Lower leg skin (tissue), 4 donors: ENCODE measurements at regions not wholly inside any gene's neighbourhood (a gene's known extent, or its start where the extent isn't known, plus 50 kb on each side); places are given as distances from the start of the nearest gene placed in this dataset.

Source experiments
- DNase-seq, 2 donors: peaks; one replicate each; pipeline ENCODE4 v3.0.0-alpha.2; 2019; ENCODE audit warnings: low spot score in 2 of 2
- H3K4me3 ChIP-seq: fragments of 200-600 bp; sonication (generic); 2 replicates; pipeline ENCODE4 v1.5.1; 2017; ENCODE audit warnings: mild to moderate bottlenecking, low read depth; ENCODE audit not compliant: poor library complexity, severe bottlenecking
- POLR2A ChIP-seq, 2 donors: fragments of 450-650 bp; IDR thresholded peaks; one replicate each; pipeline ENCODE4 v1.6.1; 2016 to 2017; ENCODE audit warnings: antibody characterized with exemption in 2 of 2, mild to moderate bottlenecking in 1 of 2, moderate library complexity in 1 of 2
- WGBS, 2 donors: methylation state at CpG; one replicate each; pipeline ENCODE4 v1.1.5; 2018; 5-methylcytosine and 5-hydroxymethylcytosine counted together
- intact Hi-C: fragments of 100-400 bp; cut with DNase I; formaldehyde crosslinking; loops from one replicate; pipeline ENCODE4 v1.15.0; 2023; ENCODE audit warnings: low total_unique reads
- TF ChIP-seq, protein P1 (sequence below), 3 donors: fragments of 450-650 bp; IDR thresholded peaks; one replicate each; pipeline ENCODE4 v1.5.1; 2016; ENCODE audit warnings: antibody characterized with exemption in 3 of 3, mild to moderate bottlenecking in 3 of 3, moderate library complexity in 2 of 3

DNA sequence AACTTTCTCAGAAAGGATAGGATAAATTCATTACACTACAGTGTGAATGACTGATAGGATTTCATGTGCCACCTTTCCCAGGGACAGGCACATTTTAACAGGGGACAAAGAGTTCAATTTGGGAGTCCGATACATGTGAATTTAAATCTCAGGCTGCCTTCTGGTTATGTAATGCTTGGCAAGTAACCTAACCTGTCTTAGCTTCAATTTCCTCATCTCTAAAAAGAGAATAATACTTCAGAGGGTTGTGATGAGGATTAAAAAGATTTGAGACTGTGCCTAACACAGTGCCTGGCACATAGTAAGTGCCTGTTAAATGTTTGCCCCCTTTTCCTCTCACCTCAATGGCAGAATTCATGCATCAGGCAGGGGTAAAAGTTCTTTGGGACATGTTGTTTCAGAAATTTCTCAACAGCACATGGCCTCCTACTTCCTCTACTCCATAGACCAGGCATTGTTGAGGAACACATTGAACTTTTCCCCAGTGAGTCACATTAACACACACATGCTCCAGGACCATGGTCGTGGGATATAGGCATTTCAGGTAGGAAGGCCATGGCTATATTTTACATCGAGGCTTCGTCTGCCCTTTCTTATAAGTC, 94.6 kb upstream of the EGFLAM start:
- H3K4me3 ChIP-seq, result no peak overlapping the region
- TF ChIP-seq POLR2A (IDR thresholded peaks at IDR 0.05), result no peak
- TF ChIP-seq, protein P1, sequence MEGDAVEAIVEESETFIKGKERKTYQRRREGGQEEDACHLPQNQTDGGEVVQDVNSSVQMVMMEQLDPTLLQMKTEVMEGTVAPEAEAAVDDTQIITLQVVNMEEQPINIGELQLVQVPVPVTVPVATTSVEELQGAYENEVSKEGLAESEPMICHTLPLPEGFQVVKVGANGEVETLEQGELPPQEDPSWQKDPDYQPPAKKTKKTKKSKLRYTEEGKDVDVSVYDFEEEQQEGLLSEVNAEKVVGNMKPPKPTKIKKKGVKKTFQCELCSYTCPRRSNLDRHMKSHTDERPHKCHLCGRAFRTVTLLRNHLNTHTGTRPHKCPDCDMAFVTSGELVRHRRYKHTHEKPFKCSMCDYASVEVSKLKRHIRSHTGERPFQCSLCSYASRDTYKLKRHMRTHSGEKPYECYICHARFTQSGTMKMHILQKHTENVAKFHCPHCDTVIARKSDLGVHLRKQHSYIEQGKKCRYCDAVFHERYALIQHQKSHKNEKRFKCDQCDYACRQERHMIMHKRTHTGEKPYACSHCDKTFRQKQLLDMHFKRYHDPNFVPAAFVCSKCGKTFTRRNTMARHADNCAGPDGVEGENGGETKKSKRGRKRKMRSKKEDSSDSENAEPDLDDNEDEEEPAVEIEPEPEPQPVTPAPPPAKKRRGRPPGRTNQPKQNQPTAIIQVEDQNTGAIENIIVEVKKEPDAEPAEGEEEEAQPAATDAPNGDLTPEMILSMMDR (IDR thresholded peaks at IDR 0.05), result no peak
- 59 to 77% methylated on average over 4 of the region's 4 CpGs for WGBS, 2 donors
- no peak for DNase-seq
- intact Hi-C loops, result no loop called here

DNA sequence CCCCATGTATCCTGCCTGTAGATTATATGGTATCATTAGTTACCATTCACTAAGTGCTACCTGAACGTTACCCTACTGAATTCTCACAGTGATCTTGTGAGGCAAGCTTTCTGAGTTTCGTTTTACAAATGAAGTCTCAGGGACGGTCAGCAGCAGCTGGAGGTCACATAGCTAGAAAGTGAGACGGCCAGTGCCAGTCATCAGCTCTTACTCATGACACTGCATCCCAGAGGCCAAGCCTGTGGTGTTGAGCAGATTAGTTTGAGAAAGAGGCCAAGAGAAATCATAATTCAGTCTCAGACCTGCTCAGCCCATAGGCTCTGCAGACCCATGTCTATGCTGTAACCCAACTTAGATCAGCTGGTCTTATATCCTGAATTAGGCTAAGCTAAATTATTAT, 95.7 kb upstream of the EGFLAM start:
- 90 to 97% methylated on average over 4 of the region's 4 CpGs for WGBS, 2 donors
- intact Hi-C loops, result no loop called here
- TF ChIP-seq, protein P1 (IDR thresholded peaks at IDR 0.05), result no peak
- TF ChIP-seq POLR2A (IDR thresholded peaks at IDR 0.05), result no peak
- H3K4me3 ChIP-seq, result no peak overlapping the region
- DNase-seq, result no peak

DNA sequence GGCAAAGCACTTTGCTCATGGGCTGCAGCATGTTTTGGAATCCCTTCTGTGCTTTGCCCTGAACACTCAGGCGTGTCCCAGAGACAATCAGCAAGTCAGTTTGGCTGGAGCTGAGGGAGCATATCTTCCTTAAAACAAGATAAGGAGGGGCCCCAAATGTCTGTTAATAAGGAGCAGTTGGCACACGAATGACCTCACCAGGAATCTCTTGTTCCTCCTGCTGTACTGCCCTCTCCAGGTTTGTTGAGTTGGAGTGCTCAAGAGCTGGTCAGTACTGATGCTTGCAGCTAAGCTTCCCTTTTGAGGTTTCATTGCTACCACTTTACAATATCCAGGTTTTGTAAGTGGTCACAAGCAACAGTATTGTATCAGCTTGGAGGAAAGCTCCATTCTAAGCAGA, 101.3 kb upstream of the EGFLAM start:
- intact Hi-C loops, result no loop called here
- no peak for DNase-seq
- H3K4me3 ChIP-seq, result no peak overlapping the region
- no peak for TF ChIP-seq POLR2A (IDR thresholded peaks at IDR 0.05)
- TF ChIP-seq, protein P1 (IDR thresholded peaks at IDR 0.05), result no peak
- 70 to 73% methylated on average over 2 of the region's 2 CpGs for WGBS, 2 donors

DNA sequence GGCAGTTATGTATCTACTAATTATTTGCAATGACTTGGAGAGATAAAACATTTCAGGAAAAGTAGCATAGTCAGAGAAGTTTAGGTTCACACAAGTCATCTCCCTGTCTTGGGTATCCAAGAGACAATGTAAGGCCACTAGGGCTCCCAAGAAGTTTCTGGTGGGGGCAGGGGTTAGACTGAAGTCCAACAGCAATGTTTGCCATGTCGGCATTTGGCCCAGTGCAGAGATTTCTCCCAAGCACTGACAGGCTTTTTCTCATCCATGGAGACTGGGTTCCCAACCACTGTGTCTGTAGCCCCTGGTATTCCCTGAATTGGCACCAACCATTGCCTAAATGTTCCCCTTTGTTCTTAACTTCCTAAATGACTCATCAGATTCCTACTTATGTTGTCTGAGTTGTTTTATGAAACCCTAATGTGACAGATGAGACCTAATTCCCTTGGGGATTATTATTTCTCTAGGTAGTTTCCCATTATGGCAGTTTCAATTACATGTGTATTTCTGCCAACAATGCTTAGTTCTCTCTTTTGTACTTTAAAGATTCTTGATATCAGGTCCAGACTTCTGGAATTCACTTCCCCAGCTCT, 103.6 kb upstream of the EGFLAM start:
- intact Hi-C loops, result no loop called here
- DNase-seq, result no peak
- TF ChIP-seq, protein P1 (IDR thresholded peaks at IDR 0.05), result no peak
- TF ChIP-seq POLR2A (IDR thresholded peaks at IDR 0.05), result no peak
- 64 to 86% methylated on average over 1 of the region's 1 CpG for WGBS, 2 donors
- no peak overlapping the region for H3K4me3 ChIP-seq

DNA sequence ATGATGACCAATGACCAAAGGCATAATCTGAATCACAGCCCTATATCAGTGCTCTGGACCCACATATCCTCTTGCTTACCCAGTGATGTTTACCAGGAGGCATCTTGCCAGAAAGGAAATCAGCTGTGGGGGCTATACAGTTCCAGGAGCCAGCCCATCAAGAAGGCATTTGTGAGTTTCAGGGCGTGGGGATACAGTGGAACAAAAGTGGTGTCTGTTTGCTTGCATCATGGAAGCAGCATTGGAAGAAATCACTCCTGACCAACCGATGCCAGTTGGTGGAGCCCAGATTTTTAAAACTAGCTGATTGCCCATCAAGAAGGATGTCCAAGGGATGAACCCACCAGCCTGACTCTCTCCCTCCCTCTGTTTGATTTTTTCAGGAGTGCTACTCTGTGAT, 106.5 kb upstream of the EGFLAM start:
- no peak overlapping the region for H3K4me3 ChIP-seq
- intact Hi-C loops, result no loop called here
- WGBS, 2 donors, result 64 to 66% methylated on average over 2 of the region's 2 CpGs
- no peak for DNase-seq
- no peak for TF ChIP-seq POLR2A (IDR thresholded peaks at IDR 0.05)
- TF ChIP-seq, protein P1 (IDR thresholded peaks at IDR 0.05), result no peak

DNA sequence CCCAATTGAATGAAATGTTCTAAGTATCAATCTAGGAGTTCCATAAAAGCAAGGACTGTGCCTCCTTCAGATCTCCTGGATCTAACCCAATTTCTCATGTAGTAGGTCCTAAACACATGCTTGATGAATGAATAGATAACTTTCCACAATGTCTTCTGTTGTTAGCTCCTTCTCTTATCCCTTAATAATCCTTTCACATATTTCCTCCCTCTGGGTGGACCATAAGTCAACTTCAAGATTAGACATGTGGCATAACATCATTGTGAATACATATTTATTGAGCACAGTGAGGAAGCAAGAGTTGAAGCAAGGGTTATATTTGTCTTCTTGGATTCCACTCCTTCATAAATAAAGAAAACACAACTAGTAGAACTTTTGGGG, 108.6 kb upstream of the EGFLAM start:
- H3K4me3 ChIP-seq, result no peak overlapping the region
- no peak for TF ChIP-seq POLR2A (IDR thresholded peaks at IDR 0.05)
- TF ChIP-seq, protein P1 (IDR thresholded peaks at IDR 0.05), result no peak
- intact Hi-C loops, result no loop called here
- no peak for DNase-seq
